Hematopoietic multipotent progenitor cell treated with erythropoietin and hydrocortisone succinate and interleukin-3 and kit ligand, for 6 days (in vitro differentiated cells): ENCODE measurements at regions not wholly inside any gene's neighbourhood (a gene's known extent, or its start where the extent isn't known, plus 50 kb on each side); places are given as distances from the start of the nearest gene placed in this dataset.

ENCODE experiments used
- DNase-seq: peaks from one replicate; pipeline ENCODE4 v3.0.0-alpha.2; 2015

GRCh38 chr1:102050556-102050955, 53.8 kb upstream of the OLFM3 start:
- DNase-seq: no peak

DNA sequence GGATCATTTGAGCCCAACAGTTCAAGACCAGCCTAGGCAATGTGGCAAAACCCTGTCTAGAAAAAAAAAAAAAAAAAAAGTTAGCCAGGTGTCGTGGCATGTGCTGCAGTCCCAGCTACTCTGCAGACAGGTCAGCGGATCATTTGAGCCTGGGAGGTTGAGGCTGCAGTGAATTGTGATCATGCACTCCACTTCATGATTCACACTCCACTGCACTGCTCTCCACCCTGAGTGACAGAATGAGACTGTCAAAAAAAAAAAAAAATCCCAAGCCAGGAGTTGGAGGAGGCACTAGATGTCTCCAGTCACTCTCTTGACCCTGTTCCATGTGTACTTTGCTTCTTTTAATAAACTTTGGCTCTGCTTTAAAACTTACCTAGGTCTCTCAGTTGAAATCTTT, 51.0 kb upstream of the OLFM3 start:
- DNase-seq: no peak
